Activated naive CD8-positive, alpha-beta T cell treated with anti-CD3 and anti-CD28 coated beads, Interleukin-2, amount 50 U/mL, for 24 hours (primary cell): ENCODE measurements at regions not wholly inside any gene's neighbourhood (a gene's known extent, or its start where the extent isn't known, plus 50 kb on each side); places are given as distances from the start of the nearest gene placed in this dataset.

ENCODE experiments used
- ATAC-seq: fragments of 150-1000 bp; cut with Tn5 transposase; one replicate; pipeline ENCODE4 v1.10.0; 2021
- DNase-seq: peaks from one replicate; pipeline ENCODE4 v3.0.0; 2021
- H3K27ac Mint-ChIP-seq: one replicate; pipeline ENCODE4 v1.8.0; 2021; ENCODE audit warnings: mild to moderate bottlenecking, mixed read lengths
- H3K27me3 Mint-ChIP-seq: one replicate; pipeline ENCODE4 v1.8.0; 2021; ENCODE audit warnings: mixed read lengths
- H3K36me3 Mint-ChIP-seq: one replicate; pipeline ENCODE4 v1.8.0; 2021; ENCODE audit warnings: low read depth, mixed read lengths
- H3K4me1 Mint-ChIP-seq: one replicate; pipeline ENCODE4 v1.8.0; 2021; ENCODE audit warnings: mixed read lengths
- H3K4me3 Mint-ChIP-seq: one replicate; pipeline ENCODE4 v1.8.0; 2021; ENCODE audit warnings: mild to moderate bottlenecking, moderate library complexity, mixed read lengths
- H3K9me3 Mint-ChIP-seq: one replicate; pipeline ENCODE4 v1.8.0; 2021; ENCODE audit warnings: mixed read lengths

- Mint-ChIP-seq H3K4me1 (no peaks in the 10 kb centered on the region), H3K4me3 (no peak overlapping the region), H3K36me3 (no peaks in the 10 kb centered on the region), H3K27ac (no peak overlapping the region), H3K9me3 (peaks cover 12% of the 10 kb centered on the region), H3K27me3 (no peaks in the 10 kb centered on the region)
- DNase-seq (no peak), ATAC-seq (no peak)
These were observed 215.3 kb upstream of the FAM174A start for GRCh38 chr5:100319885-100320284.

DNA sequence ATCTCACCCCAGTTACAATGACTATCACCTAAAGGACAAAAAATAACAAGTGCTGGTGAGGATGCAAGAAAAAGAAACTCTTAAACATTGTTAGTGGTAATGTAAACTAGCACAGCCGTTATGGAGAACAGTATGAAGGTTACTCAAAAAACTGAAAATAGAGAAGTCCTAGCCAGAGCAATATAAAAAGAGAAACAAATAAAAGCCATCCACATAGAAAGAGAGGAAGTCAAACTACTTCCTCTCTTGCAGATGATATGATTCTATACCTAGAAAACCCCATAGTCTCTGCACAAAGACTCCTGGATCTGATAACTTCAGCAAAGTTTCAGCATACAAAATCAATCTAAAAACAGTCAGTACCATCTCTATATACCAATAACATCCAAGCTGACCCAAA, 221.5 kb upstream of the FAM174A start:
- no peaks in the 10 kb centered on the region for H3K27me3 Mint-ChIP-seq
- no peak for DNase-seq
- no peaks in the 10 kb centered on the region for H3K36me3 Mint-ChIP-seq
- H3K4me3 Mint-ChIP-seq = no peak overlapping the region
- peaks cover 20% of the 10 kb centered on the region for H3K9me3 Mint-ChIP-seq
- no peak for ATAC-seq
- H3K4me1 Mint-ChIP-seq = no peaks in the 10 kb centered on the region
- H3K27ac Mint-ChIP-seq = no peak overlapping the region

DNA sequence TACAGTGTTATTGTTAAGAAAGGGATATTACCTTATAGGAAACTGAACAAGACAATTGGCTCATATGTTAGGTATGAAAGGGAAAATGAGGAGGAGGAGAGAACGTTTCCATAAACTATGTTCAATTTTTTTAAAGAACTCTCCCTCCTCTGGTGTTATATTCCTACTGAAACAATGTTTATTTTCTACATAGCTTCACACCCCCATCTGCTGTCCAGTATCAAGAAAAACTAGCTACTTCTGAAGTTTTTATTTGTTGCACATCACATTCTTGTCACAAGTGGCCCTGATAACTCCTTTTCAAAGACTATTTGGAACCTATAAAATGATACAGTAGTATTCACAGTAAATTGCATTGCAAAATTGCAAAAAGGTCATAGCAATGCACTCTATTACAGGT, 223.4 kb upstream of the FAM174A start:
- Mint-ChIP-seq H3K36me3 (no peaks in the 10 kb centered on the region), H3K4me1 (no peaks in the 10 kb centered on the region), H3K27me3 (no peaks in the 10 kb centered on the region), H3K27ac (no peak overlapping the region), H3K9me3 (peaks cover 20% of the 10 kb centered on the region), H3K4me3 (no peak overlapping the region)
- ATAC-seq = no peak
- no peak for DNase-seq

DNA sequence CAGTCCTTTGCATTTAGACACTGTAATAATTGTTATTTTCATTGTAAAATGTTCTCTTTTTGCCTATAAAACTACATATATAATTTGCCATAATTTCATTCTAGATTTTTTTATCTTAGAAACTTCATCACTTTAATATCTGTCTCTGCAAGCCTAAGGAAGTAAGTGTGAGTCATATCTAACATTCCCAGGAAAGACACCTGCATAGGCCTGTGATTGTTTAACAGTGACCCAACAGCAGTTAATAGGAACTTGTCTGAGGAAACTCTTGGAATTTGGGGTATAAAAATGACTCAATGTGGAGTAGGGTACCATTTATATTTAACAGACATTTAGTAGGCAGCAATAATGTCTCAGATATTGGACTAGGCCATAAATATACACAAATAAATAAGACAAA, 229.2 kb upstream of the FAM174A start:
- DNase-seq (no peak), ATAC-seq (no peak)
- Mint-ChIP-seq H3K36me3 (no peaks in the 10 kb centered on the region), H3K27ac (no peak overlapping the region), H3K9me3 (no peaks in the 10 kb centered on the region), H3K4me1 (no peaks in the 10 kb centered on the region), H3K4me3 (no peak overlapping the region), H3K27me3 (no peaks in the 10 kb centered on the region)

- H3K9me3 Mint-ChIP-seq = no peaks in the 10 kb centered on the region
- no peak overlapping the region for H3K27ac Mint-ChIP-seq
- H3K36me3 Mint-ChIP-seq = no peaks in the 10 kb centered on the region
- ATAC-seq (no peak), DNase-seq (no peak)
- H3K4me3 Mint-ChIP-seq = no peak overlapping the region
- no peaks in the 10 kb centered on the region for H3K4me1 Mint-ChIP-seq
- H3K27me3 Mint-ChIP-seq = no peaks in the 10 kb centered on the region
These were observed 232.0 kb upstream of the FAM174A start for GRCh38 chr5:100303216-100303615.

DNA sequence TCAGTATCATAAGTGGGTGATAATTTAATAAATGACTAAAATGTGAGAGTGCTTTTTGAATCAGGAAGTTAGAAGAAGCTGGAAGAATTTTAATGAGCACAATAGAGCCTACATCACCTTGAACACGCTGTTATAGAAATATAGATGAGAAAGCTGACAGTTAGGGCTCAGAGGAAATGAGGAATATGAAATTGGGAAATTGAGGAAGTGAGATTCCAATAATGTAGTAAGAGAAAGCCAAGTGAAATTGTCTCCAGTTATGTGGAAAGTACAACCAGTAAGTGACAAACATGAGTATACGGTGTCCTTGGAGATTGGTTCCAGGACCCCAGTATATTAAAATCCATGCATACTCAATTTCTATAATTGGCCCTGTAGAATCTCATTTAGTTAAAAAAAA, 235.9 kb upstream of the FAM174A start:
- Mint-ChIP-seq H3K27me3 (no peaks in the 10 kb centered on the region), H3K9me3 (no peaks in the 10 kb centered on the region), H3K4me3 (no peak overlapping the region), H3K27ac (no peak overlapping the region), H3K4me1 (no peaks in the 10 kb centered on the region), H3K36me3 (no peaks in the 10 kb centered on the region)
- no peak for ATAC-seq
- no peak for DNase-seq

DNA sequence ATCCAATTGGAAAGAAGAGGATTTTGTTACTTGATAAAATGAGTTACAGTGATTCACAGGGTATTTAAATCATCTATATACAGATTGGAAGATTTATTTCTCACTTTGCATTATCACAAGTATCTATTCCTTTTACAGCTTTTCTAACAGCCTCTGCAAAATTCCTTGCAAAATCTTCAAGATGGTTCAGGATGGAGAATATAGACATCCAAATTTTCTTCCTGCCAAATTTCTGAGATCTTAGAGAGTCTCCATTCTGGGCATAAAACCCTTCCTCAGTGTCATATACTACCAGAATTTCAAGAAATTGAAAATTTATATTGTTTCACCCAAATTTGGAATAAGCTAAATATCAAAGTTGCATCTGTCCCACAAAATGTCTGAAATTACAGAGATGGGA, 259.1 kb upstream of the FAM174A start:
- Mint-ChIP-seq H3K27me3 (no peaks in the 10 kb centered on the region), H3K4me1 (no peaks in the 10 kb centered on the region), H3K36me3 (no peaks in the 10 kb centered on the region), H3K9me3 (peaks cover 6% of the 10 kb centered on the region), H3K27ac (no peak overlapping the region), H3K4me3 (no peak overlapping the region)
- ATAC-seq = no peak
- DNase-seq = no peak

DNA sequence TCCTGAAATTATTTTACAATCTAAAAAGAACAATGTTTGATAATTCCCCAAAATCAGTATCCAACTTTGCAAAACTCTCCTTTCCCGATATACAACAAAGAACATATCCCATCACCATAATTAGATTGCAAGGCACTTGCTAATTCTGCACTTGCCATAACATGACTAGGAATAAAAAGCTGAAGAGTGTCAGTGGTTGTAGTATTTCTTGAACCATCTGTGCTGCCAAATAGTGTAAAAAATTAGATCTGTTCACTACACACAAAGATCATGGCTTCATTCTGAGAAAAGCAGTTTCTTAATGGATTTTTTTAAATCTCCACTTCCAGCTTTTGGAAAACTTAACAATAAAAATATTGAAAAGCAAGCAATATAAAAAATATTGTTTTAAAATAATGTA, 259.5 kb upstream of the FAM174A start:
- peaks cover 6% of the 10 kb centered on the region for H3K9me3 Mint-ChIP-seq
- H3K36me3 Mint-ChIP-seq = no peaks in the 10 kb centered on the region
- DNase-seq (no peak), ATAC-seq (no peak)
- H3K27me3 Mint-ChIP-seq = no peaks in the 10 kb centered on the region
- H3K27ac Mint-ChIP-seq = no peak overlapping the region
- H3K4me3 Mint-ChIP-seq = no peak overlapping the region
- no peaks in the 10 kb centered on the region for H3K4me1 Mint-ChIP-seq

DNA sequence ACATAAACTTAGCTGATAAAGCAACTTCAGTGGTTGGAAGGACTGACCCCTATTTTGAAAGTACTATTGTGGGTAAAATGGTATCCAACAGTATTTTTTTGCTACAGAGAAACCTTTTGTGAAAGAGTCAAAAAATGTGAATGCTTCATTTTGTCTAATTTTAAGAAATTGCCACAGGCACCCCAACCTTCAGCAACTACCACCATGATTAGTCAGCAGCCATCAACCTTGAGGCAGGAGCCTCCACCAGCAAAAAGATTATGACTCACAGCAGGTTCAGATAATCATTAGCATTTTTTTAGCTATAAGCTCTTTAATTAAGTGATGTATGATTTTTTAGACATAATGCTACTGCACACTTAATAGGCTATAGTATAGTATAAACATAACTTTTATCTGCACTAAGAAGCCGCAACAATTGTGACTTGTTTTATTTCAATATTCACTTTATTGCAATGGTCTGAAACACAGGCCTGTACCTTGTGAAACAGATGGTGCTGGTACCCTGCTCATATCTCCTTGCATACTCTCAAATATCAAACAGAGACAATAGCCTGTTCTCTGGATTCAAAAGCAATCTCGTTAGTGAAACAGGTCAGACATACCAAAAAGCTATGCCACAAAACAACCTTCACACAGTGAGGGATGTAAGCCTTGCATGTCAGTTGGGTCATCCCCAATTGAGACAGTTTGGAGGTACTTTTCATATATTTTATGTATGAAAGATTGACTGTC, 261.2 kb upstream of the FAM174A start:
- H3K27me3 Mint-ChIP-seq = no peaks in the 10 kb centered on the region
- H3K4me3 Mint-ChIP-seq = no peak overlapping the region
- H3K36me3 Mint-ChIP-seq = no peaks in the 10 kb centered on the region
- DNase-seq = no peak
- ATAC-seq = no peak
- H3K4me1 Mint-ChIP-seq = no peaks in the 10 kb centered on the region
- no peak overlapping the region for H3K27ac Mint-ChIP-seq
- peaks cover 3% of the 10 kb centered on the region for H3K9me3 Mint-ChIP-seq

DNA sequence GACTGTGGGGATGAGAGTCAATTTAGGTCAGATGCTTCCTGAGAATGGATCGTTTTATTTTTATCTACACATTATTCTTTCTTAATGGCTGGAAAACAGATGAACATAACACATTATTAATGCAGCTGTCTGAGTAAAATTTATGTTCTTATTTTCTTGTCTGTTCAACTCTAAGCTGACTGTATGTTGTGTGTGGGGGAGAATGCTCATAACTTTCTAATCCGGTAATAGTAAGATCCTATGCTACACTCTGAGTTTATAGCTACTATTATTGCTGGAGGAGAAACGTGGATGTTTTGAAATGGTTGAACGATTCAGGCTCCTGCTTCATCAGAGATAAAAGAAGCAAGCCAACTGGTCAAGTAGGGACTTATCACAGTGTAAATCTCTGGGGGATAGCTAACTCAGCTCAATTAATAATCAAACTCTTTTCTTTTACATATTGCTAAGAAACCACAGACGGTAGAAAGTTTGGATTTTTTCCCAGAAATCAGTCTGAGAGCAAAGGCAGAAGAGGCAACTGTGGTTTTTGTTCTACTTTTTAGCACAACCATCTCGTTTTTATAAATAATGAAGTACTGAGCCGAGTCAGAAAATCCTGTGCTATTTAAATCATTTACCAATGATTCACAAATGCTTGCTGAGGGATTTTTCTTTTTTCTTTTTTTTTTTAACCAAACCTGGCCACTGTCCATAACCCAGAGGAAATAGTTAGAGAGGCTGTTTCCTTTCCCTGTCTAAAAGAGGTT, 265.0 kb upstream of the FAM174A start:
- no peaks in the 10 kb centered on the region for H3K27me3 Mint-ChIP-seq
- H3K4me1 Mint-ChIP-seq = no peaks in the 10 kb centered on the region
- no peak overlapping the region for H3K27ac Mint-ChIP-seq
- no peaks in the 10 kb centered on the region for H3K36me3 Mint-ChIP-seq
- no peak for DNase-seq
- H3K4me3 Mint-ChIP-seq = no peak overlapping the region
- H3K9me3 Mint-ChIP-seq = peaks cover 3% of the 10 kb centered on the region
- no peak for ATAC-seq

- no peaks in the 10 kb centered on the region for H3K9me3 Mint-ChIP-seq
- no peaks in the 10 kb centered on the region for H3K36me3 Mint-ChIP-seq
- H3K4me3 Mint-ChIP-seq = no peak overlapping the region
- no peaks in the 10 kb centered on the region for H3K4me1 Mint-ChIP-seq
- no peaks in the 10 kb centered on the region for H3K27me3 Mint-ChIP-seq
- H3K27ac Mint-ChIP-seq = no peak overlapping the region
- DNase-seq (no peak), ATAC-seq (no peak)
These were observed 274.2 kb upstream of the FAM174A start for GRCh38 chr5:100260968-100261367.

- no peak overlapping the region for H3K27ac Mint-ChIP-seq
- no peaks in the 10 kb centered on the region for H3K4me1 Mint-ChIP-seq
- H3K9me3 Mint-ChIP-seq = no peaks in the 10 kb centered on the region
- no peaks in the 10 kb centered on the region for H3K36me3 Mint-ChIP-seq
- no peak for ATAC-seq
- H3K27me3 Mint-ChIP-seq = no peaks in the 10 kb centered on the region
- H3K4me3 Mint-ChIP-seq = no peak overlapping the region
- no peak for DNase-seq
These were observed 282.2 kb upstream of the FAM174A start for GRCh38 chr5:100252944-100253343.

DNA sequence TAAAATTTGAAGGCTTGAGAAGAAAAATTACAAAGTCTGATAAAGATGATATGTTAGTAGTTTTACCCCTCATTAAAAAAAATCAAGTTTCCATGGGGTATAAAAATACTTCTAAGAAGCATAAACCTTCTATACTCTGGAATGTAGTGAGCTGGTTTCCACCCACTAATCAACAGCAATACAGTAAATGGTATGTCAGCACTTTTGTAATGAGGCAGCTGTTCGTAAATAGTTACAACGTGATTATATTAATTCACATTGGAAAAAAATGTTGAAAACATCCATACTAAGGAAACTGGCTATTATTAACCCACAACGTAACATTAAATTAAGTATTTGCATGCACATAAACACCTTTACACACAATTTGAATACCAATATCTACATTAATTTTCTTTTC, 283.1 kb upstream of the FAM174A start:
- no peak for ATAC-seq

DNA sequence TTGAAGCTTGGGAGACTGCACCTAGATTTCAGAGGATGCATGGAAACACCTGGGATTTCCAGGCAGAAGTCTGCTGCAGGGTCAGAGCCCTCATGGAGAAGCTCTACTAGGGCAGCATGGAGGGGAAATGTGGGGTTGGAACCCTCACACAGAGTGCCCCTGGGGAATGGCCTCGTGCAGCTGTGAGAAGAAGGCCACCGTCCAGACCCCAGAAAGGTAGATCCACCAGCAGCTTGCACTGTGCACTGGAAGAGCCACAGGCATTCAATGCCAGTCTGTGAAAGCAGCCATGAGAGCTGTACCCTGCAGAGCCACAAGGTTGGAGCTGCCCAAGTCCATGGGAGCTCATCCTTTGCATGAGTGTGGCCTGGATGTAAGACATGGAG, 285.3 kb upstream of the FAM174A start:
- ATAC-seq = no peak
- Mint-ChIP-seq H3K27ac (no peak overlapping the region), H3K27me3 (no peaks in the 10 kb centered on the region), H3K4me1 (no peaks in the 10 kb centered on the region), H3K9me3 (no peaks in the 10 kb centered on the region), H3K4me3 (no peak overlapping the region), H3K36me3 (no peaks in the 10 kb centered on the region)
- DNase-seq = no peak

More for the DNA sequence above, 283.1 kb upstream of the FAM174A start:
- H3K27me3 Mint-ChIP-seq = no peaks in the 10 kb centered on the region
- H3K27ac Mint-ChIP-seq = no peak overlapping the region
- no peak overlapping the region for H3K4me3 Mint-ChIP-seq
- DNase-seq = no peak
- H3K36me3 Mint-ChIP-seq = no peaks in the 10 kb centered on the region
- no peaks in the 10 kb centered on the region for H3K9me3 Mint-ChIP-seq
- H3K4me1 Mint-ChIP-seq = no peaks in the 10 kb centered on the region

- no peak for DNase-seq
- ATAC-seq = no peak
- H3K27ac Mint-ChIP-seq = no peak overlapping the region
- H3K9me3 Mint-ChIP-seq = no peaks in the 10 kb centered on the region
- H3K27me3 Mint-ChIP-seq = no peaks in the 10 kb centered on the region
- H3K4me3 Mint-ChIP-seq = no peak overlapping the region
- no peaks in the 10 kb centered on the region for H3K4me1 Mint-ChIP-seq
- no peaks in the 10 kb centered on the region for H3K36me3 Mint-ChIP-seq
These were observed 285.8 kb upstream of the FAM174A start for GRCh38 chr5:100249211-100249883.
